IgD-negative memory B cell (primary cell): ENCODE measurements at regions not wholly inside any gene's neighbourhood (a gene's known extent, or its start where the extent isn't known, plus 50 kb on each side); places are given as distances from the start of the nearest gene placed in this dataset.

Source experiments
- H3K27ac Mint-ChIP-seq, 3 donors: one replicate each; pipeline ENCODE4 v1.8.0; 2020 to 2022; ENCODE audit warnings: mild to moderate bottlenecking in 3 of 3, mixed read lengths in 3 of 3, moderate library complexity in 1 of 3
- H3K27me3 Mint-ChIP-seq: one replicate; pipeline ENCODE4 v1.8.0; 2021; ENCODE audit warnings: mixed read lengths
- H3K36me3 Mint-ChIP-seq: one replicate; pipeline ENCODE4 v1.8.0; 2020; ENCODE audit warnings: mild to moderate bottlenecking, mixed read lengths
- H3K4me1 Mint-ChIP-seq, 3 donors: one replicate each; pipeline ENCODE4 v1.8.0; 2020 to 2022; ENCODE audit warnings: mixed read lengths in 3 of 3, mild to moderate bottlenecking in 1 of 3
- H3K4me3 Mint-ChIP-seq, 4 donors: one replicate each; pipeline ENCODE4 v1.8.0; 2020 to 2022; ENCODE audit warnings: mild to moderate bottlenecking in 4 of 4, mixed read lengths in 4 of 4, moderate library complexity in 3 of 4
- H3K9me3 Mint-ChIP-seq, 3 donors: one replicate each; pipeline ENCODE4 v1.8.0; 2020 to 2021; ENCODE audit warnings: mixed read lengths in 3 of 3, mild to moderate bottlenecking in 1 of 3

DNA sequence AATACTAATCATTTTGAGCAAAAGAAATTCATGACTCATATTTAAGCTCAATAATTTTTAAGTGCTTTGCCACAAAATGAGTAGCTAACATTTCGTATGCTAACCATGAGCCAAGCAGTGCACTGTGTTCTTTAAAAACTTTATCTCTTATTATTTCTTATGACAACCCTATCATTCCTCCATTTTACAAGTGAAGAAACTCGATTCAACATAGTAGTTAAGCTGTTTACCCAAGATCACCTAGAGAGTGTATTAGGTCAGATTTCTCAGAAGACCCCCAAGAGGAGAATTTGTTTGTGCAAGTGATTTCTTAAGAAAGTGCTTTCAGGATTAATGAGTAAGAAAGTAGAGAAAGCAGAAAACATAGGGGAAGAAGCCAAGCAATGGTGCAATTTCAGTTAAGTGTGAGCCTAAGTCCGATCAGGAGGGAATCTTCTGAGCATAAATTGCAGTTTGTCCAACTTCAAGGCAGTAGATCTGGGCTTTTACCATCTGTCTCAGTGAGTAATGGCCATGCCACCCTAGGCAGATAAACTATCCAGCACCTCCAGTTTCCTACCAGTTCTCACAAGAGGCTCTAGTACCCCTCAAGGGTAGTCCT, 202.7 kb downstream of the SCG2 start:
- H3K4me1 Mint-ChIP-seq: no peaks in the 10 kb centered on the region
- H3K27ac Mint-ChIP-seq: no peak overlapping the region
- H3K36me3 Mint-ChIP-seq: no peaks in the 10 kb centered on the region
- H3K4me3 Mint-ChIP-seq: no peak overlapping the region
- H3K27me3 Mint-ChIP-seq: no peaks in the 10 kb centered on the region
- peaks cover 0 to 12% (median 1%) of the 10 kb centered on the region in 3 donors for H3K9me3 Mint-ChIP-seq

DNA sequence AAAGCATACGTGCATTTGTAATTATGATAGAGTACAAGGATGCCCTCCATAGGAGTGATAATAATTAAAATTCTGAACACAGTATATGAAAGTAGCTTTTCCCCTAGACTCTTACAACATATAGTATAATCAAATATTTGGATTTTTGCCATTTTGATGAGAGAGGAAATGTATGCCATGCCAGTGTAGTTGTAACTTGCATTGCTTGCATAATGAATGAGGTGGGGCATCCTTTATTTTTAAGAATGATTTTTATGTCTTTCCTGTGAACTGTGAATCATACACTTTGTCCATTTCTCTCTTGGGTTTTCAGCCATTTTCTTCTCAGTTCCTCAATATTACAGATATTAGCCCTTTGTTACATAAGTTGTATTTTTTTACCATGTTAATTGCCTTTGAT, 197.5 kb downstream of the SCG2 start:
- H3K36me3 Mint-ChIP-seq: no peaks in the 10 kb centered on the region
- H3K4me1 Mint-ChIP-seq: no peaks in the 10 kb centered on the region
- peaks cover 0 to 5% (median 4%) of the 10 kb centered on the region in 3 donors for H3K9me3 Mint-ChIP-seq
- no peak overlapping the region for H3K4me3 Mint-ChIP-seq
- no peak overlapping the region for H3K27ac Mint-ChIP-seq
- H3K27me3 Mint-ChIP-seq: no peaks in the 10 kb centered on the region

DNA sequence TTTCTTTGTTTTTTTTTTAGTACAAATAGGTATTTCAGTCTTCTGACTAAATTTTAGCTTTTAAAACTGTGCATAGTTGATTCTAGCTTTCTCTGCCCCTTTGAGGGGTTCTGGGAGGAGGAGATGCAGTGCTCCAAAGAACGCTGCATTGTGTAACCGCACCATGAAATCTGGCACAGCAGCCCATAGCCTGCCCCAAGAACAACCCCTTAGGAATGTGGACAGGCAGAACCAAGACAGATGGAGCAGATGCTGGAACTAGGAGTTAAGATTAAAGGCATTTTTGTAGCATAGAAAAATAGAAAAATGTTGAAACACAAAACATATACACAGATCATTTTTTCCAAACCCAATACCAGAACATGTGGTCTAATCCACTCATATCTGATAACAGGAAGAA, 187.5 kb downstream of the SCG2 start:
- Mint-ChIP-seq H3K9me3 (no peaks in the 10 kb centered on the region), H3K36me3 (no peaks in the 10 kb centered on the region), H3K4me1 (no peaks in the 10 kb centered on the region), H3K27me3 (no peaks in the 10 kb centered on the region), H3K4me3 (peak overlapping the region in 1 of 4 donors; percentile 17), H3K27ac (no peak overlapping the region)

DNA sequence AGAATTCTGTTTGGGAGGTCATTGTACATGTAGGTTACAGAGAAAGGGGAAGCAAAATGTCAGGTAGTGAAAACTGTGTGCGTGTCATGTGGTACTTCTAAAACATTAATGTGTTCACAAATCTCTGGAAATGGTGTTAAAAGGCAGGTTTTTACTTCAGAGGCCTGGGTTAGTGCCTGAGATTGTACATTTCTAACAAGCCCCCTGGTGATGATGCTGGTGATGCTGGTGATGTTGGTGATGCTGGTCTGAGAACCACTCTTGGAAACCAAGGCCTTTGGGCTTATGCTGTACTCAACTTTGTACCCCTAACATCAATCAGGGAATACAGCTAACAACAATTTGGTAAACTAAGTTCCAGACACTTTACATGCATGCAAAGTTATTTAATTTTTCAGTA, 187.1 kb downstream of the SCG2 start:
- Mint-ChIP-seq H3K9me3 (no peaks in the 10 kb centered on the region), H3K27ac (no peak overlapping the region), H3K27me3 (no peaks in the 10 kb centered on the region), H3K4me1 (no peaks in the 10 kb centered on the region), H3K4me3 (no peak overlapping the region), H3K36me3 (no peaks in the 10 kb centered on the region)

DNA sequence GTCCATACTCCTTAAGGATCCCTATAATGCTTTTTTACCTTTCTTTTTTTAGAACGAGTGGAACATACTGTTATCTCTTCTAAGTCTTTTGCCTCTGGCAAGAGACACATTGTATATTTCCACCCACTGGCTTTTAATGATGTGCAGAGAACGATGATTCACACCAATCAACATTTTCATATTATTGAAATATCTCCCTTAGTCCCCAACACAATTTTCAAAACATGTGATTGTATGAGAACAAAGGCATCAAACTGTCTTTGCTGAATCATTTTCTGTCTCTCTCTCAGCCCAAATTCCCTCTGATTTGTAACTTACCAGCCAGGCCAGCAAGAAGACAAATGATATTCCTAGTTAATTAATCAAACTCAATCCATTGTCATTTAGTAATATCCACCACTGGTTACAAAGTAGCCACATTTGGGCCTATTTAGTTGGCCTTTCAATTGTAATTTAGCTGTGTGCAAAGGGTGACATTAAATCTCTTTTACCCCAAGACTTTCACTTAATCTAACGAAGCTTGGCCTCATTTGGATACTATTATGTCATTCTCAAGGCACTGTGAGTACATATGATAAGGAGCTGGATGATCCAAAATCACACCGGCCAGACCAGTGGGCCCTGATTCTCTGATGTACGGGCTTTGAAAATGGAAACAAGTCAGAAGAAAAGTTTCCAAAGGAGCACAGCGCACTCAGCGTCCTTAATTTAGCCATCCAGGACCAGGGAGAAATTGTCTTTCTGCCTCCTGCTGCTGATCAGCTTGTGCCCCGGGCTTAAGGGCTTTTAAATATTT, 185.1 kb downstream of the SCG2 start:
- Mint-ChIP-seq H3K4me3 (no peak overlapping the region), H3K9me3 (no peaks in the 10 kb centered on the region), H3K36me3 (no peaks in the 10 kb centered on the region), H3K27me3 (no peaks in the 10 kb centered on the region), H3K27ac (no peak overlapping the region), H3K4me1 (no peaks in the 10 kb centered on the region)

DNA sequence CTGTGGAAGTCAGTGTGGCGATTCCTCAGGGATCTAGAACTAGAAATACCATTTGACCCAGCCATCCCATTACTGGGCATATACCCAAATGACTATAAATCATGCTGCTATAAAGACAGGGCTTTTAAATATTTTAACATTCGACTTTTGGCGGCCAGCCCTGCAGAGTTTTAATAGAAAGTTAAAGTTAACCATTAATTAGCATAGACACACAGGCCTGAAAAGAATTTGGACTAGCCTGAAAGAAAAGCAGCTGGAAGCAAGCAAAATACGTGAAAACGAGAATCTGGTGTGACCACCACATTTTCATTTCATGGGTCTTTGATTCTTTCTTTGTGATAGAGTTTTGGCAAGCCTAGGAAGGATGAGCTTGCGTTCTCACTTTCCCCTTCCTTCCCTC, 184.0 kb downstream of the SCG2 start:
- H3K4me1 Mint-ChIP-seq: no peaks in the 10 kb centered on the region
- H3K36me3 Mint-ChIP-seq: no peaks in the 10 kb centered on the region
- H3K27ac Mint-ChIP-seq: no peak overlapping the region
- no peak overlapping the region for H3K4me3 Mint-ChIP-seq
- H3K9me3 Mint-ChIP-seq: no peaks in the 10 kb centered on the region
- H3K27me3 Mint-ChIP-seq: no peaks in the 10 kb centered on the region

DNA sequence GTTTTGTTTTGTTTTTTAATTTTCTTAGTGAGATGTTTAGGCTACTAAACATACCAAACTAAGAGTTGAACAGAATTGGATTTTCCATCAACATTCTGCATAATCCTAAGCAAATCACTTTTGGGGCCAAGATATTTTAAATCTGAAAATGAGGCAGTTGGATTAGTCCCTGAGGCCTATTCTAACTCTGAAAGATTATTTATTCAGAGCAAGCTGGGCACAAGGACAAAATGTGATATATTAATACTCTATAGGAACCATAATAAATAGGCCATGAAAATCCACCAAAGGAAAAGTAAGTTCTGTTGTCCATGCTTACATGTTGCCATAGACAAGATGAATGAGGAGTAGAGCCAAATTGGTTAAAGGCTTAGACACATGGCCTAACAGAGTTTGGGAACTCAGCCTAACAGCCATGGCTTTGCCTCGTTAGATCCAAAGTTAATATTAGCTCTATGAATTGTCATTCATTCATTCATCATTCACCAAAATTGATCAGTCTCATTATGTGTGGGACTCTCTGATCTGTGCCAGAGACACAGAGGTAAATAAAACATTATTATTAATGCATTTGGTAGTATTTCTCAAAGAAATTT, 183.5 kb downstream of the SCG2 start:
- no peak overlapping the region for H3K4me3 Mint-ChIP-seq
- no peaks in the 10 kb centered on the region for H3K27me3 Mint-ChIP-seq
- no peaks in the 10 kb centered on the region for H3K4me1 Mint-ChIP-seq
- H3K36me3 Mint-ChIP-seq: no peaks in the 10 kb centered on the region
- peaks cover 0 to 1% (median 0%) of the 10 kb centered on the region in 3 donors for H3K9me3 Mint-ChIP-seq
- no peak overlapping the region for H3K27ac Mint-ChIP-seq

DNA sequence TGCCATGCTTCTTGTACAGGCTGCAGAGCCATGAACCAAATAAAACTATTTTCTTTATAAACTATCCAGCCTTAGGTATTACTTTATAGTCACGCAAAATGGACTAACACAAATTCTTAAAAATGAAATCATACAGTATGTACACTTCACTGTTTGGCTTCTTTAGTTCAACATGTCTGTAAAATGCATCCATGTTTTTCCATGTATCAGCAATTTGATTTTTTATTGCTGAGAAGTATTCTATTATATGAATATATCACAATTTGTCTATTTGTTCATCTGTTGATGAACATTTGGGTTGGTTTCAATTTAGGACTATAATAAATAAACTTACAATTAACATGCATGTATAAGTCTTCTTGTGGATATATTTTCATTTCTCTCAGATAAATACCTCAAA, 182.1 kb downstream of the SCG2 start:
- H3K9me3 Mint-ChIP-seq: peaks cover 0 to 1% (median 0%) of the 10 kb centered on the region in 3 donors
- H3K4me3 Mint-ChIP-seq: no peak overlapping the region
- no peak overlapping the region for H3K27ac Mint-ChIP-seq

DNA sequence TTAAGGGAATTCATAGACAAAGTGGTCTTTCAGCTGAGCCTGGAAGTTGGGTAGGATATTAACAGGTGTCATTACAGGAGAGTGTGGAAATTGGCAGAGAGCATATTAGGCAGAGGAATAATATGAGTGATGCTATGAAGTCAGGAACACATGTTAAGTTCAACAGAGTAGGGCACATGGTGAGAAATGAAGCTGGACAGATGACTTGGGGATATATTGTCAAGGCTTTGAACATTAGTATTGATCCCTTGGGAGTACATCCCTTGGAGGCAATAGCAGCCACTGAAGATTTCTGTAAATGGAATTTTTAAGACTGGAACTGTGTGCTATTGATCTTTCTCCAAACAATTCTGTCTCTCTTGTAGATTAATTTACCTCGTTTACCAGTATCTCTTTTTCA, 170.7 kb downstream of the SCG2 start:
- H3K4me1 Mint-ChIP-seq: no peaks in the 10 kb centered on the region

More for the DNA sequence above, 182.1 kb downstream of the SCG2 start:
- Mint-ChIP-seq H3K36me3 (no peaks in the 10 kb centered on the region), H3K27me3 (no peaks in the 10 kb centered on the region), H3K4me1 (no peaks in the 10 kb centered on the region)

DNA sequence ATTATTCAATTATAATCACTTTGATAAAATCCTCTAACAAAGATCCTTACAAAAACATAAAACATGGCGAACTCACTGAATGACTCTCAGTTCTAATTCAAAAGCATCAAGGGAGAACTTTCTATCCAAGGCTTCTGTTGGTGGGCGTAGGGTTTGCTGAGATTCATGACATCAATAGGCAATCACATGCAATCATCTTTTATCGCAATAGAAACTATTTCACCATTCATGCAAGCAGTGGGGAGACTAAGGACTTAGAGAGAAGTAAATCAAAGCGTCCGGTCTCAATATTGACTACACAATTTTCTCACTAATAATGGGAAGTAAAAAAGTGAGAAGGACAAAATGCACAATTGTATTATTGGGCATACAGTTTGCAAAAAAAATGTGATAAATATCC, 168.7 kb downstream of the SCG2 start:
- no peaks in the 10 kb centered on the region for H3K4me1 Mint-ChIP-seq
- peaks cover 2 to 4% (median 4%) of the 10 kb centered on the region in 3 donors for H3K9me3 Mint-ChIP-seq
- no peaks in the 10 kb centered on the region for H3K27me3 Mint-ChIP-seq
- H3K27ac Mint-ChIP-seq: no peak overlapping the region
- H3K4me3 Mint-ChIP-seq: no peak overlapping the region
- no peaks in the 10 kb centered on the region for H3K36me3 Mint-ChIP-seq

More for the DNA sequence above, 170.7 kb downstream of the SCG2 start:
- no peaks in the 10 kb centered on the region for H3K27me3 Mint-ChIP-seq
- no peaks in the 10 kb centered on the region for H3K36me3 Mint-ChIP-seq
- no peak overlapping the region for H3K27ac Mint-ChIP-seq
- H3K9me3 Mint-ChIP-seq: peaks cover 4 to 11% (median 6%) of the 10 kb centered on the region in 3 donors
- no peak overlapping the region for H3K4me3 Mint-ChIP-seq

DNA sequence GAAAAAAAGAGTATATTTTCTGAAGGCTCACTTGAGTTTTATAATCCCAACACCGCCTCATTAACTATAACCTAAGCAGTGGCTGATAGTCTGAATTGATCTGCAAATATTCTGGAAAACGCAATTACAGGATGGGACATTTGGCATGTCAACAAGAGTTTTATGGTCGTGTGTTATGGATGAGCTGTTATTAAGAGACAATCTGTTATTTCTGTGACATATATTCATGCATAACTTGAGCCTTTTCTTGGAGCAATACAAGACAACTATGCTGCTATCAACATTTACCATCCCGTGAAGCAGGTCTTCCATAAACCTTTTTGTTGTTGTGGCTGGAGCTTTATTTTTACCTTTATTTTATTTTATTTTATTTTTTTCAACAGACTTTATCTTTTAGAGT, 164.4 kb downstream of the SCG2 start:
- Mint-ChIP-seq H3K9me3 (peaks cover 3 to 5% (median 4%) of the 10 kb centered on the region in 3 donors), H3K4me1 (no peaks in the 10 kb centered on the region), H3K36me3 (no peaks in the 10 kb centered on the region), H3K27me3 (no peaks in the 10 kb centered on the region), H3K27ac (no peak overlapping the region), H3K4me3 (no peak overlapping the region)

DNA sequence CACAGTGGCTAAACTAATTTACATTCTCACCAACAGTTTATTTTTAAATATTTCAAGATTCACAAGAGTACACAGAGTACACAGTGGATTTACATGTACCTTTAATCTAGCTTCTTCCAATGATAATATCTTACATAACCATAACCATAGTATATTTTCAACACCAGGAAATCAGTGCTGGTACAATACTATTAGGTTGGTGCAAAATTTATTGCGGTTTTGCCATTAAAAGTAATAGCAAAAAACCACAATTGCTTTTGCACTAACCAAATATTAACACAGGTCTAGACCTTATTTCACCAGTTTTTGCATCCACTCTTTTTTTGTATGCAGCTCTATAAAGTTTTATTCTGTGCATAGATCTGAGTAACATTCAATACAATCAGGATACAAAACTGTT, 163.0 kb downstream of the SCG2 start:
- Mint-ChIP-seq H3K27ac (no peak overlapping the region), H3K4me1 (no peaks in the 10 kb centered on the region), H3K36me3 (no peaks in the 10 kb centered on the region), H3K27me3 (peaks cover 1% of the 10 kb centered on the region), H3K4me3 (no peak overlapping the region), H3K9me3 (peaks cover 4 to 8% (median 8%) of the 10 kb centered on the region in 3 donors)

DNA sequence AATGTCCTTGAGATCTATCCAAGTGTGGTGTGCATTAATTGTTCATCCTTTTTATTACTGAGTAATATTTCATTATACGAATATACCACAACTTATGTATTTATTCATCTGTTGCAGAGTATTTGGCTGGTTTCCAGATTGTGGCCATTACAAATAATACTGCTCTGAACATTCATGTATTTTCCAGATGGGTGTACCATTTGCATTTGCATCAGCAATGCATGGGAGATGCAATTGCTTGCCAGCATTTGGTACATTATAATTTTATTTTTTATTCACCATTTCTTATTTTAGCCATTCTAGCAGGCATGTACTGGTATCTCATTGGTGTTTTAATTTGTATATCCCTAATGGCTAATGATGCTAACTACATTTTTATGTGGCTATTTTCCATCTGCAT, 162.4 kb downstream of the SCG2 start:
- no peaks in the 10 kb centered on the region for H3K36me3 Mint-ChIP-seq
- H3K27ac Mint-ChIP-seq: no peak overlapping the region
- no peak overlapping the region for H3K4me3 Mint-ChIP-seq
- H3K9me3 Mint-ChIP-seq: peaks cover 4 to 8% (median 8%) of the 10 kb centered on the region in 3 donors
- H3K27me3 Mint-ChIP-seq: peaks cover 1% of the 10 kb centered on the region
- no peaks in the 10 kb centered on the region for H3K4me1 Mint-ChIP-seq

DNA sequence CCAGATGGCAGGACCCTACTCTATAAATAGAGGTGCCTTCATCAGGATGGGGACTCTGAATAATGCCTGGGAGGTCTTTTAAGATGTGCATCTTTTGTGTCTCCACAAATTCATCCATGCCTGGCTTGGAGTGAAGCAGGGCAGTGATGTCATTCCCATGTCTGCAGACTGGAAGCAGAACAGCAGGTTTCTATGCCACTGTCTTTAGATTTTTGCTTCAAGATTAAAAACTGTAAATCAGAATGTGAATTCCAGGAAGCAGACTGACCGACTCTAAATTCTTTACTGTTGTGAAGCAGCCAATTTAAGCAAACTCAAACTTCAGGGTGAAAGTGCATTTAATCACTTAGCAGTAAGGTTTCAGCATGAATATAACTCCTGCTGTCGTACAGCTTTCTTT, 159.3 kb downstream of the SCG2 start:
- H3K27me3 Mint-ChIP-seq: peaks cover 1% of the 10 kb centered on the region
- H3K36me3 Mint-ChIP-seq: no peaks in the 10 kb centered on the region
- H3K4me3 Mint-ChIP-seq: no peak overlapping the region
- H3K27ac Mint-ChIP-seq: no peak overlapping the region
- H3K9me3 Mint-ChIP-seq: peaks cover 2 to 8% (median 4%) of the 10 kb centered on the region in 3 donors
- no peaks in the 10 kb centered on the region for H3K4me1 Mint-ChIP-seq

DNA sequence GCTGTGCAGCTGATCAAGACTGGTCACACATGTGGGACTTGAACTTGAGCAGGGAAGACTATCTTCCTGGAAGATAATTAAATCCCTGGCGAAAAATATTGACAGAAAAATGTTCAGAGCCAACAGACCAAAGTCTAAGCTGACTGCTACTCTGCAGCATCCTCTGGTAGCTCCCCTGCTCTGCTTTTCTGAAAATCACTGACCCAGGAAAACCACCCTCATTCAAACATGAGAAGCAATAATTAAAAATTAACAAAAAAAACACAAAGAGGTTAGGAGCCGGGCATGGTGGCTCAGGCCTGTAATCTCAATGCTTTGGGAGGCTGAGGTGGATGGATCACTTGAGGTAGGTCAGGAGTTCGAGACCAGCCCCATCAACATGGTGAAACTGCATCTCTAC, 151.9 kb downstream of the SCG2 start:
- Mint-ChIP-seq H3K9me3 (peaks cover 2 to 9% (median 5%) of the 10 kb centered on the region in 3 donors), H3K27me3 (peaks cover 4% of the 10 kb centered on the region), H3K4me3 (no peak overlapping the region), H3K36me3 (no peaks in the 10 kb centered on the region), H3K4me1 (no peaks in the 10 kb centered on the region), H3K27ac (no peak overlapping the region)

DNA sequence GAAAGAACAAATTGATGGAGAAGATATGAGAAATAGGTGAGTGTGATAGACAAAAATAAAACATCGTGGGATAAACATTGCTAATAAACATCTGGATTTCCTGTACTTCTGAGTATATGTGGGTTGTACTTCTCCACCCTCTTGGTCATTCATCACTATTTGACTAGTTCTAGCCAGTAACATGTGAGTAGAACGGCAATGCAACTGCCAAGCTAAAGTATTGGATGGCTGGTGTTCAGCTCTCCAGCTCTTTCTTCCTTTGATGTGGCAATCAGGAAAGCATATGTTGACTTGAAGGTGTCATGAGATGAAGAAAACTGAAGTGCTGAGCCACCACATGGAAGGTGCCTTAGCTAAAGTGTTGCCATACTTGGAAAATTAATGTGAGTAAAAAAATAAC, 144.9 kb downstream of the SCG2 start:
- no peak overlapping the region for H3K4me3 Mint-ChIP-seq
- no peaks in the 10 kb centered on the region for H3K4me1 Mint-ChIP-seq
- H3K27me3 Mint-ChIP-seq: no peaks in the 10 kb centered on the region
- H3K27ac Mint-ChIP-seq: no peak overlapping the region
- no peaks in the 10 kb centered on the region for H3K36me3 Mint-ChIP-seq
- H3K9me3 Mint-ChIP-seq: peaks cover 0 to 2% (median 0%) of the 10 kb centered on the region in 3 donors
